Anterior cingulate cortex (tissue), 58 donors: ENCODE measurements at regions not wholly inside any gene's neighbourhood (a gene's known extent, or its start where the extent isn't known, plus 50 kb on each side); places are given as distances from the start of the nearest gene placed in this dataset.
A peak's percentile ranks its signal among the peaks of the same experiment; 100 is the strongest.

Experiments
- DNase-seq, 58 donors: peaks; one replicate each; lab custom pipeline; 2025; lab: John Stamatoyannopoulos, UW

- DNase-seq: peak in 12 of 58 donors; percentile 0 to 18 (median 4)
Observed at GRCh38 chr5:101942321-101942882, 353.7 kb downstream of the SLCO4C1 start.

GRCh38 chr5:101937041-101937440 lies 359.0 kb downstream of the SLCO4C1 start:
- DNase-seq: no peak

DNA sequence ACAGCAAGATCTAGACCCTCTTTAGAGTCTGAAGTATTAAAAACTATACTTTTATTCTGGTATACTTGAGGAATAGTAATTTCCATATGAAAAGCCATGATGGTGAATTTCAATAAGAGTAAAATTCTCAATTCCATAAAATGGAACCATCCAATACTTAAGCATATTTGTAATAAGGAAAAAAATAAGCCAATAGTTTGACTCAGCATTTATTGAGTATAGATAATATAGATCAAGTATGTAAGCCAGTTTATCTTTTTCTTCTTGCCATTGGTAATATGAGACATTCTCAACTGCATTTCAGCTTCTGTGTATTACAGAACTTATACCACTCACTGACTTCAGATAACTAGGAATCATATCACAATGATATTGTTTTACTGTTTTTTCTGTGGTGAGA lies 361.0 kb downstream of the SLCO4C1 start:
- no peak for DNase-seq

DNA sequence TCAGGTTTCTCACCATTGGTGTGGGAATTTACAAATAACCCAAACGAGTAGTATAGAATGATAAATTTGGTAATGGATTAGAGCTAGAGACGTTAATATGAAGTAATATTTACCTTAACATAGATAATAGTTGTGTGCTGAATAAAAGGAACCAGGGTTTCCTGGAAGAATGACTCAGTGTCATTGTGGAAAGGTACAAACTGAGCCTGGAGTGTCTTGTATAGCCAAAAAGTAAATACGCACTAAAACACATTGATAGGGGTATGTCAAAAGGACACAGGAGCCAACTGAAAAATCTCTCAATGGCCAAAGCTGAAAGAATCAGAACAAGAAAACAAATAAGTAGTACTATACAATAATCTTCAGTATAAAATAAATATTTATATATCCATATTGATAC lies 363.5 kb downstream of the SLCO4C1 start:
- no peak for DNase-seq

- no peak for DNase-seq
Observed at GRCh38 chr5:101929628-101930027, 366.5 kb downstream of the SLCO4C1 start.

DNA sequence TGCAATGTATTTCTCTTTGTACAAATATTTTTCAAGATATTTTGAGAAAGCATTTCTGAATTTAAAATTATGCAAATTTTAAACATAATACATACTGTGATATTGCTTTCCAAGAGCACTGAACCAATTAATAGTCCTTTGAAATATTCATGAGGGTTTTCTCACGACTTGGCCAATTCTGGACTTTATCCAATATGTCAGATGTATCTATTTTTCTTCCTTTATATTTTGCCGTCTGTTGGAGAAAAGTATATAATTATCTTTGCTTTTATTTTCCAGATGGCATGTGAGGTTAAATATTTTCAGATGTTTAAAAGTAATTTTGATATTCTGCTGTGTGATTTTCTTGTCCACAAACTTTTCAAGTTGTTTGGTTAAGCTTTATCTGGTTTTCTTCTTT lies 378.9 kb downstream of the SLCO4C1 start:
- DNase-seq: no peak

GRCh38 chr5:101915554-101915953 lies 380.5 kb downstream of the SLCO4C1 start:
- DNase-seq: no peak

DNA sequence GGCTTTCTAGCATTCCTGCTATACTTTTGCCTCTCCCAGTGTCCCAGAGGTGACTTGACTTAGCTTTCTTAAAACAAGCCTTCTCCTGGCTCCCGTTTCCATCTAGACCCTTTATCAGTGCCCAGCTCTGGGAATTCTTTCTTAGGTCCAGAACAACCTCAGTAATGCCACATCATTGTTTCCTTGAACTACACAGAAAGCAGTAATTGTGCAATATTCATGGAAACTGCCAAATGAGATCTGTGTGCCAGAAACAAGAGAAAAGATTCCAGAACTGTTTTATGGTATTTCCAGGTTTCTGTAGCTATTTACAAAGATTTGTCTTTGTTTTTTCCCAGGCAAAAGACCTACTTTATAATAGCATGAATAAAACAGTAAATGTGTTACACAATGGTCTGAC lies 391.3 kb downstream of the SLCO4C1 start:
- no peak for DNase-seq

- no peak for DNase-seq
Observed at GRCh38 chr5:101897914-101898313, 398.2 kb downstream of the SLCO4C1 start.

GRCh38 chr5:101894985-101895384 lies 401.1 kb downstream of the SLCO4C1 start:
- DNase-seq: no peak

GRCh38 chr5:101878190-101878589 lies 417.9 kb downstream of the SLCO4C1 start:
- no peak for DNase-seq

DNA sequence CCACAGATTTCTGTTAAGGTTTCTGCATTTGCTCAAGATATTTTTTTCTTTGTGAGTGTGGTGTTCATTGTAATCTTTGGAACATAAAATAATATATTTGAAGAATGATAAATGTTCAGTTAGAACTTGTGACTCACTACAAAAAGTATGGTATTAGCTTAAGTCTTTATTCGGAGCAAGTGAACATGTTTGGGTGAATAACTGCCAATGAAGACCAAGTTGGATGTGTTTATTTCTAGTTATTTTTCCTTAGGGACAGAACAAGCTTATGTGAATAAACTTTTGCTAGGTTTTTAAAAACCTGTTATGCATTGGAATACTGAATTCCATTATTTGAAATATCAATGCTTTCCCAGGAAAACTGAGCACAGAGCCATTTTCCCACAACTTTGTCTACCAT lies 418.6 kb downstream of the SLCO4C1 start:
- DNase-seq: no peak

- DNase-seq: no peak
Observed at GRCh38 chr5:101866473-101866872, 429.6 kb downstream of the SLCO4C1 start.

DNA sequence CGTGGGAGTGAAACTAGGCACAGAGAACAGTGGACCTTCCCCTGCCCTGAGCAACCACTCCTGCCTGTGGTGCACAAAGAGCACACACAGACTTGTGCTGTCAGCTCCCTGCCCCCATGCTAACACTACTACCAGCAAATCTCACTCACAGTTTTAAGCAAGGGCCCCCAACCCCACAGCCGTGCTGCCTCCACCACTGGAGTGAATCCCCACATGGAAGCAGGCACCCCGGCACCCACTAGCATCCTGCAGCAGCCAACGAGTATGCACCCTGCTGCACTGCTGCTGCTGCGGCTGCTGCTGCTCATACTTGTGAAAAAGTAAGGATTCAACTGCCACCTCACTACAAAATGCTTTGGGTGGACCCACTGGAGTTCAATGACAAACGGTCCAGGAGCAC lies 435.5 kb downstream of the SLCO4C1 start:
- no peak for DNase-seq

GRCh38 chr5:101860145-101860544 lies 435.9 kb downstream of the SLCO4C1 start:
- no peak for DNase-seq

- DNase-seq: no peak
Observed at GRCh38 chr5:101846496-101846895, 449.6 kb downstream of the SLCO4C1 start.

GRCh38 chr5:101843055-101843454 lies 453.0 kb downstream of the SLCO4C1 start:
- DNase-seq: no peak

DNA sequence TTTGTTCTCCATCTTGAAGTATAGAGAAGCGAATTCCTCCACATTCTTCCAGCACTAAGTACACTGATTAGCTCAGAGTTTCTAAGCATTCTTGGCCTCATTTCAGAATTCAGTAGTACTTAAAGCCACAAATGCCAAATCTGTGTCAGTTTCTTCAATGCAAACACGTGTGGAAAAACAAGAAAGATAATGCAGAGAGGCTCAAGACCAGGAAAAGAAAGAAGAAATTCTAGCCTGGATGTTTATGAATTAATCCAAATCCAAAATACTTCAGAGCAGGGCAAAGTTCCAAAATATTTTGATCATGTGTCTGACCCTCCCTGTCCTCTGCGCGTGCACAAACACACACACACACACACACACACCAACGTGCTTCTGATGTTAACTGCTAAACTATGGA lies 457.6 kb downstream of the SLCO4C1 start:
- no peak for DNase-seq

DNA sequence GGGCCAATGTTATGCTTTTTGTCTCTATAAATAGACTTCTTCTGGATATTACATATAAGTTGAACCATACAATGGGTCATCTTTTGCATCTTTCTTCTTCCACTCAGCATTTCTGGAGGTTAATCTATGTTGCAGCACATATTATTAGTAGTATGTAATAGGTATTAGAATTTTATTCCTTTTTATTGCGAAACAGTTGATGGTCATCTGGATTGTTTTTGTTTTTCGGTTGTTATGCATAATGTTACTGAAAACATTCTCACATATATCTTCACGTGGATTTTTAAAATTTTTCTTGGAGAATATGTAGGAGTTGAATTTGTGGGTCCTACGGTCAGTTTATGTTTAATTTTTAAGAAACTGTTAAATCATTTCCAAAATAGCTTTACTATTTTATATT lies 466.8 kb downstream of the SLCO4C1 start:
- no peak for DNase-seq

- DNase-seq: no peak
Observed at GRCh38 chr5:101811466-101811865, 484.6 kb downstream of the SLCO4C1 start.

DNA sequence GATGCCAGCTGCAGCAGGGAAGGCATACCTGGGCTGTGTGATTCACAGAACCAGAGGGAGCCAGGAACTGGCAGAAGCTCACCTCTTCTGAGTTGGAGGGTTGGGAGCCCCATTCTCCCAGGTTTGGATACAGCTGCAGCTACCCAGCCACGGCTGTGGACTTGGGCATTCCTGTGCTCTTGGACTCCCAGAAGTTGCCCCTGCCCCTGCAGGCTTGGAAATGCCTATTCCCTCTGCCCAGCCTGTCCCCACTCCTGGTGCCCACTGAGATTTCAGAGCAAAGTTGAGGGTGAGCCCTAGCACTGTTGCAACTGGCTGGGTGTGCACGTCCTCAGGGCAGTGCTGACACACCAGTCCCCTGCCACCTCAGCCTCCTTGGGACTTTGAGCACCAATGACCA lies 489.7 kb downstream of the SLCO4C1 start:
- no peak for DNase-seq

DNA sequence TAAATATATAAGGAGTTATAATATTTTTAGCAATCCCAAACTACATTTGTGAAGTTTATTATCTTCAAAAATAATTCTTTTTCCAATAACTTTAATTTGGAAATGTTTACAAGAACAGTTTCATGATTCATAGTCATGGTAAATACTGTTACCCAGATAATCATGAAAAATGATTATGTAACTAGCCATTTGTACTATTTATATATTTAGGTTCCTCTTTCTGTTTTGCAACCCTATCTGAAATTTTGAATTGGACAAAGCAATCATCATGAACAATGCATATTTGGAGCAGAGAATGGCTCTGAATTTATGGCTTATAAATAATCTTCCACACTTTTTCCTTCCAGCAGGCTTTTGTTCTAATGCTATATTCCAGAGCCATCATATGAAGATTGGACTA lies 499.7 kb downstream of the SLCO4C1 start:
- no peak for DNase-seq

DNA sequence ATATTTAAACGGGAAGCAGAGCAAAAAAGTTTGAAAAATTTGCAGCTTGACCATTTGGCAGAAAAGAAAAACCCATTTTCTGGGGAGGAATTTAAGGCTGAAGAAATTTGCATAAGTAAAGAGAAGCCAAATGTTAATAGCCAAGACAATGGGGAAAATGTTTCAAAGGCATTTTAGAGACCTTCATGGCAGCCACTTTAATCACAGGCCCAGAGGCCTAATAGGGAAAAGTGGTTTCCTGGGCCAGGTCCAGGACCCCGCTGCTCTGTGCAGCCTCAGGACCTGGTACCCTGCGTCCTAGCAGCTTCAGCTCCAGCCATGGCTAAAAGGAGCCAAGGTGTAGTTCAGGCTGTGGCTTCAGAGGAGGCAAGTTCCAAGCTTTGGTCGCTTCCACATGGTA lies 507.3 kb downstream of the SLCO4C1 start:
- no peak for DNase-seq
